ENCODE measurements at regions not wholly inside any gene's neighbourhood (a gene's known extent, or its start where the extent isn't known, plus 50 kb on each side); places are given as distances from the start of the nearest gene placed in this dataset.

DNA sequence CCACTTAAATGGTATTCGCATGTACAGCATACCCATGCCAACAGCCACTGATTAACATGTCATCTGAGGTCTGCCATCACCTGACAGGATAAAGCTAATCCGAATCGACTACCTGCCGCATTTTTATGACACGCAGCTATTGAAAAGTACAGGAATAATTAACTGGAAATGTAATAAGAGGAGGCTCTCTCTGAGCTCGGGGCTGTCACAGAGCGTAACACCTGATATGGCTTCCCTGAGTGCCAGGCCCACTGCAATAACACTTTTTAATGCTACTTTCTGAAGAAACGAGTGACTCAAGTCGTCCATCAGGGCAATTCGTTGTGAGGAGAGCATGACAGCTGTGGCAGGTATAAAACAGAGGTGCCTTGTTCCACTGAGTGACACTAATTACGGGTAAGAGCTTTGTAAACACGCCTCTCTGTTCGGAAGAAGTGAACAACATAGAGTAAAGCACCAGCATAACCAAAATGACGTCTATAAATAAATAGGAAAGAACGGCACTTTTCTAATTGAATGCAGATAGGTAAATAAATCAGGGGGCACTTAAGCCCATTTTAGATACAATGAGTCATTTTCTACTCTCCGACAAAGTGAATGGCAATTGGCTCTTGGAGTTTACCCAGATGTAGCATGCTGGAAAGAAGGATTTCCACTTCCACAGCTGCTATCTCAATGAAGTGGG is 56.5 kb upstream of the CREB5 start:
- TF ChIP-seq GATA2 (IDR thresholded peaks at IDR 0.05; ENCODE audit: low read depth, low read length) (no peak), GATA3 (IDR thresholded peaks at IDR 0.05; ENCODE audit: low read depth, low read length) (no peak)

All from SH-SY5Y (cell line).